Erythroblast (primary cell): ENCODE measurements at regions not wholly inside any gene's neighbourhood (a gene's known extent, or its start where the extent isn't known, plus 50 kb on each side); places are given as distances from the start of the nearest gene placed in this dataset.

Experiments
- GATA1 ChIP-seq: IDR thresholded peaks from 2 replicates; pipeline ENCODE4 v1.6.1; 2011; ENCODE audit warnings: low read depth, mild to moderate bottlenecking, control low read depth, low read length, moderate library complexity
- POLR2A ChIP-seq: IDR thresholded peaks from 2 replicates; pipeline ENCODE4 v1.6.1; 2011; ENCODE audit warnings: mild to moderate bottlenecking, low read length

DNA sequence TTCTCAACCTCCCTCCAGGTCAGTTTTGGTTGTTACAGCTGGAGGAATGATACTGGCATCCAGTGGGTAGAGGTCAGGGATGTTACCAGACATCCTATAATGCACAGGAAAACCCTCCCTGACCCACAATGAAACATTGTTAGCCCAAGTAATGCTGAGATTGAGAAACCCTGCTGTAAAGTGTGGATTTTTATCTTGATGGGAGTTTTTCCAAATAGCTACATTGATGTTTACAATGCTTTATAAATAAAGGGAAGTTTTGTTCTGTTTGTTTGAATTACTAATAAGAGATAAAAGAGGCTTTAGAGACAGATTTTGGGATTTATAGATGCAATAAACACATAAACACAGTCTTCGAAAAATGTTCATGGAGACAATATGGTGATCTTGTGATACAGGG lies 194.0 kb upstream of the NUDT6 start:
- TF ChIP-seq POLR2A, result no peak
- TF ChIP-seq GATA1, result no peak
